Neural cell (in vitro differentiated cells): ENCODE measurements at regions not wholly inside any gene's neighbourhood (a gene's known extent, or its start where the extent isn't known, plus 50 kb on each side); places are given as distances from the start of the nearest gene placed in this dataset.

Source experiments
- H2AFZ ChIP-seq: fragments of 200-600, 300-800 bp; sonication (generic), shearing (Covaris generic); 2 replicates; pipeline ENCODE4 v1.6.0; 2014; ENCODE audit warnings: low read depth, mild to moderate bottlenecking, antibody characterized with exemption, low read length, moderate library complexity
- H3F3A ChIP-seq: fragments of 200-600 bp; shearing (Covaris generic); 2 replicates; pipeline ENCODE4 v1.6.1; 2016; ENCODE audit warnings: mild to moderate bottlenecking, moderate library complexity, mixed read lengths, antibody characterized with exemption, low read length; ENCODE audit not compliant: insufficient read depth, poor library complexity, severe bottlenecking
- H3K27ac ChIP-seq: fragments of 200-600, 300-800 bp; sonication (generic), shearing (Covaris generic); 2 replicates; pipeline ENCODE4 v1.5.1; 2014; ENCODE audit warnings: mild to moderate bottlenecking, low read length, moderate library complexity
- H3K27me3 ChIP-seq: fragments of 300-800, 200-600 bp; sonication (generic), shearing (Covaris generic); 2 replicates; pipeline ENCODE4 v1.6.0; 2014; ENCODE audit warnings: mild to moderate bottlenecking, low read depth, low read length, moderate library complexity; ENCODE audit not compliant: insufficient read depth
- H3K36me3 ChIP-seq: fragments of 300-800, 200-600 bp; sonication (generic), shearing (Covaris generic); 2 replicates; pipeline ENCODE4 v1.5.1; 2014; ENCODE audit warnings: mild to moderate bottlenecking, antibody characterized with exemption, low read length, moderate library complexity; ENCODE audit not compliant: insufficient read depth
- H3K4me2 ChIP-seq: fragments of 300-800, 200-600 bp; sonication (generic), shearing (Covaris generic); 2 replicates; pipeline ENCODE4 v1.6.0; 2014; ENCODE audit warnings: mild to moderate bottlenecking, low read length
- H3K4me3 ChIP-seq: fragments of 300-800, 200-600 bp; sonication (generic), shearing (Covaris generic); 2 replicates; pipeline ENCODE4 v1.5.1; 2014; ENCODE audit warnings: mild to moderate bottlenecking, low read length, moderate library complexity
- H3K79me2 ChIP-seq: fragments of 200-600 bp; shearing (Covaris generic); replicated peaks from 2 replicates; pipeline ENCODE4 v1.6.0; 2014; ENCODE audit warnings: mild to moderate bottlenecking, low read length, moderate library complexity; ENCODE audit not compliant: insufficient read depth
- H3K9ac ChIP-seq: fragments of 300-800, 200-600 bp; sonication (generic), shearing (Covaris generic); 2 replicates; pipeline ENCODE4 v1.6.1; 2016; ENCODE audit warnings: mild to moderate bottlenecking, low read length, mixed read lengths
- H3K9me2 ChIP-seq: fragments of 200-600 bp; shearing (Covaris generic); 2 replicates; pipeline ENCODE4 v1.6.1; 2016; ENCODE audit warnings: mild to moderate bottlenecking, low read length, mixed read lengths; ENCODE audit not compliant: insufficient read depth
- H3K9me3 ChIP-seq: fragments of 200-600, 300-800 bp; sonication (generic), shearing (Covaris generic); 2 replicates; pipeline ENCODE4 v1.6.1; 2016; ENCODE audit warnings: mild to moderate bottlenecking, mixed run types, low read length, moderate library complexity, mixed read lengths
- H4K20me1 ChIP-seq: fragments of 200-600 bp; shearing (Covaris generic); 2 replicates; pipeline ENCODE4 v1.6.1; 2016; ENCODE audit warnings: mild to moderate bottlenecking, mixed run types; ENCODE audit not compliant: insufficient read depth
- EP300 ChIP-seq: fragments of 450-650 bp; conservative IDR thresholded peaks from 2 replicates; pipeline ENCODE4 v1.6.1; 2014; ENCODE audit warnings: antibody characterized with exemption, mild to moderate bottlenecking, moderate library complexity; ENCODE audit not compliant: poor library complexity, severe bottlenecking
- EZH2 ChIP-seq: fragments of 200-600, 300-800 bp; shearing (Covaris generic), sonication (generic); IDR thresholded peaks from 2 replicates; pipeline ENCODE4 v1.6.1; 2014; ENCODE audit warnings: antibody characterized with exemption, low read length, borderline replicate concordance, mild to moderate bottlenecking; ENCODE audit not compliant: insufficient read depth, poor library complexity, severe bottlenecking
- MXI1 ChIP-seq: fragments of 450-650 bp; conservative IDR thresholded peaks from 2 replicates; pipeline ENCODE4 v1.6.1; 2014; ENCODE audit warnings: antibody characterized with exemption, mild to moderate bottlenecking; ENCODE audit not compliant: poor library complexity, severe bottlenecking
- POLR2AphosphoS5 ChIP-seq: IDR thresholded peaks from 2 replicates; pipeline ENCODE4 v1.6.1; 2012
- RAD21 ChIP-seq: fragments of 450-650 bp; conservative IDR thresholded peaks from 2 replicates; pipeline ENCODE4 v1.6.1; 2014; ENCODE audit warnings: antibody characterized with exemption, mild to moderate bottlenecking, moderate library complexity
- REST ChIP-seq: IDR thresholded peaks from 2 replicates; pipeline ENCODE4 v1.6.1; 2012; ENCODE audit warnings: borderline replicate concordance
- SMC3 ChIP-seq: fragments of 450-650 bp; conservative IDR thresholded peaks from 2 replicates; pipeline ENCODE4 v1.6.1; 2014; ENCODE audit warnings: antibody characterized with exemption, mild to moderate bottlenecking, moderate library complexity; ENCODE audit not compliant: poor library complexity
- TAF1 ChIP-seq: IDR thresholded peaks from 2 replicates; pipeline ENCODE4 v1.6.1; 2012; ENCODE audit warnings: low read depth
- TF ChIP-seq, protein P1 (sequence below): fragments of 450-650 bp; IDR thresholded peaks from 2 replicates; pipeline ENCODE4 v1.5.1; 2014; ENCODE audit warnings: antibody characterized with exemption, mild to moderate bottlenecking, moderate library complexity; ENCODE audit not compliant: poor library complexity, severe bottlenecking

DNA sequence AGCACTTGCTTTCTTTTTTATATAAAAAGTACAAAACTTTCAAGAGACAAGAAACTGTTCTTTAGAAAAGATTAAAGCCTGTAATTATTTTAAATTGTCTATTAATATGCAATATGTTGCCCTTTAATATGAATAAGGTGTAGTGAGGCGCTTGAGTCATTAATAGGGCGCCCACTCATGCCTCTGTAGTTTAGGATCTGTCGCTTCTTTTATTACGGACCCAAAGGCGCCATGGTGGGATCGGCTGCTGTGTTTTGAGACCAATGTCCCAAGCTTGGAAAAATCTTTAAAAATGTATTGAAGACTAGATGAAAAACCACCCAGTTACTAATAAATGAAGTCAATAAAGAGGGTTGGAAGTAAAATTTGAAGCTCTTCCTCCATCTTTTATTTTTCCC, 259.5 kb upstream of the MEIS2 start:
- Histone ChIP-seq H3K27me3 (no peaks in the 10 kb centered on the region), H3K4me2 (peak overlapping the region; percentile 62), H3K9ac (peak overlapping the region; percentile 58), H3K9me3 (no peaks in the 10 kb centered on the region), H3K4me3 (peak overlapping the region; percentile 44), H2AFZ (no peak overlapping the region), H3K9me2 (no peaks in the 10 kb centered on the region), H4K20me1 (no peaks in the 10 kb centered on the region), H3K36me3 (no peaks in the 10 kb centered on the region), H3K27ac (peak overlapping the region; percentile 97), H3F3A (peaks cover 11% of the 10 kb centered on the region), H3K79me2 (peaks cover 29% of the 10 kb centered on the region)
- TF ChIP-seq EP300 (no peak), REST (no peak), SMC3 (no peak), POLR2AphosphoS5 (no peak), TAF1 (no peak), MXI1 (no peak), RAD21 (no peak), EZH2 (no peak)
- TF ChIP-seq, protein P1, sequence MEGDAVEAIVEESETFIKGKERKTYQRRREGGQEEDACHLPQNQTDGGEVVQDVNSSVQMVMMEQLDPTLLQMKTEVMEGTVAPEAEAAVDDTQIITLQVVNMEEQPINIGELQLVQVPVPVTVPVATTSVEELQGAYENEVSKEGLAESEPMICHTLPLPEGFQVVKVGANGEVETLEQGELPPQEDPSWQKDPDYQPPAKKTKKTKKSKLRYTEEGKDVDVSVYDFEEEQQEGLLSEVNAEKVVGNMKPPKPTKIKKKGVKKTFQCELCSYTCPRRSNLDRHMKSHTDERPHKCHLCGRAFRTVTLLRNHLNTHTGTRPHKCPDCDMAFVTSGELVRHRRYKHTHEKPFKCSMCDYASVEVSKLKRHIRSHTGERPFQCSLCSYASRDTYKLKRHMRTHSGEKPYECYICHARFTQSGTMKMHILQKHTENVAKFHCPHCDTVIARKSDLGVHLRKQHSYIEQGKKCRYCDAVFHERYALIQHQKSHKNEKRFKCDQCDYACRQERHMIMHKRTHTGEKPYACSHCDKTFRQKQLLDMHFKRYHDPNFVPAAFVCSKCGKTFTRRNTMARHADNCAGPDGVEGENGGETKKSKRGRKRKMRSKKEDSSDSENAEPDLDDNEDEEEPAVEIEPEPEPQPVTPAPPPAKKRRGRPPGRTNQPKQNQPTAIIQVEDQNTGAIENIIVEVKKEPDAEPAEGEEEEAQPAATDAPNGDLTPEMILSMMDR: no peak

DNA sequence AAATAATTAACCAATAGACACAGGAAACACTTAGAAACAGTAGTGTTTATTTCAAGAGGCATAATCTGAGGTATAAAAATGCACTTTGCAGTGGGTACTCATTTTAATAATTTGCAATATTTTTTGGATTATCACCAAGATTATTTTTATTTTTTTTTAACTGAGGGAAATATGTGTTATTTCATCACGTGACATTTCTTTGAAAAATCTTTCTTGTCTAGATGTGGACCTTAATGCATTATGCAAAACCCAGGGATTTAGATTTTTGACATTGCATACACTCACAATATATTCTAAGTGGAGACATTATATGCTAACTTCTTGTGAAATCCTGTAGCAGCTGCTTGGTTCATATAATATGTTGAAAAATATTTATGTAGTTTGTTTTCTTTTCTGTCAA, 260.4 kb upstream of the MEIS2 start:
- H3K9ac ChIP-seq: peak overlapping the region; percentile 58
- TF ChIP-seq MXI1: no peak
- TF ChIP-seq SMC3: no peak
- TF ChIP-seq, protein P1: no peak
- no peak for TF ChIP-seq EP300
- TF ChIP-seq RAD21: no peak
- no peak for TF ChIP-seq EZH2
- no peak overlapping the region for H2AFZ ChIP-seq
- no peaks in the 10 kb centered on the region for H3K36me3 ChIP-seq
- peak overlapping the region; percentile 62 for H3K4me2 ChIP-seq
- peak overlapping the region; percentile 97 for H3K27ac ChIP-seq
- H3K9me3 ChIP-seq: no peaks in the 10 kb centered on the region
- no peaks in the 10 kb centered on the region for H3K27me3 ChIP-seq
- H3K79me2 ChIP-seq: peaks cover 31% of the 10 kb centered on the region
- no peaks in the 10 kb centered on the region for H4K20me1 ChIP-seq
- peaks cover 11% of the 10 kb centered on the region for H3F3A ChIP-seq
- H3K4me3 ChIP-seq: peak overlapping the region; percentile 44
- H3K9me2 ChIP-seq: no peaks in the 10 kb centered on the region
